Glomerular visceral epithelial cell (primary cell): ENCODE measurements at regions not wholly inside any gene's neighbourhood (a gene's known extent, or its start where the extent isn't known, plus 50 kb on each side); places are given as distances from the start of the nearest gene placed in this dataset.
"Not testable (repeated sequence)": the region's sequence is repeated elsewhere in the genome, so short reads cannot be mapped to it uniquely, and the experiment has no call there.

Experiments
- DNase-seq: peaks from one replicate; pipeline ENCODE4 v3.0.0-alpha.2; 2016; ENCODE audit errors: extremely low spot score

DNA sequence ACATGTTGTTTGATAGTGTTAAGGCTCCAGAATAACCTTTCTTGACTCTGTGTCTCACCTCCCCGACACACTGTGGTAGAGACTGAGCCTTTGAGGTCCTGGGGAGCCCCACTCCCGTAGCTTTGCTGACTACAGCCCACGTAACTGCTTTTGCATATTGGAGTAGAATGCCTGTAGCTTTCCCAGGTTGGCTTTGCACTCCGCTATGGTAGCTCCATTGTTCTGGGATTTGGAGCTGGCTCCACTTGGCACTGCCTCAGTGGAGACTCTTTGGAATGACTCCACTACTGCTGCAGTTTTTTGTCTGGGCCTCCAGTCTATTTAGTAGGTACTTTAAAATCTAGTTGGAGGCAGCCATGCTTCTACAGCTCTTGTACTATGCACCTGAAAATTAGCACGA is 56.2 kb upstream of the ANXA1 start:
- no peak for DNase-seq

DNA sequence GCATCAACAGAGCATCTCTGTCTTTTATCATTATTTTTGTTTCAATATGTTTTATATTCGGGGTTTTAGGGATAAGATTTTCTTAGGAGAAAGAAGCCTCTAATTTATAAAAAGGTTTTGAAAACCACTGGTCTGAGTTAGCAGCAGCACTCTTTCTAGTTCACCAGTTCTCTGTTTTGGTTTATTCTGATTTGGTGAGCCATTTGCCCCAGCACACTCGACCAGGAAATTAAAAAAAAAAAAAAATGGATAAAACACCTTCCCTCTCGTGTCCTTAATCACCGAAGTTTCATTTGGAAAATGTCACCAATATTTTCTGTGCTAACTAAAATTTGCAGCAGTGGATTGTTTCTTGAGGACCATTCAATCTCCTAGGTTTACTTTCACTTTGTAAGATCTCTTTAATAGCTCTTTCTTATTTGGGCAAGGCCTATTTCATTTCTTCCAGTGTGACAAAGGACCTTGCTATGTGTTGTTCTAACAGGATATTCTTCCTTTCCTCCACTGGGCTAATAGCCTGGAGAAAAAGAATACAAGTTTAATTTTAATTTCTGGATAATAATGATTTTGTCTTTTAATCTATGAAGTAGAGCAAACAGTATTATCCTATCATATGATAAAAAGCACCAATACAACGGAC is 57.8 kb upstream of the ANXA1 start:
- no peak for DNase-seq

DNA sequence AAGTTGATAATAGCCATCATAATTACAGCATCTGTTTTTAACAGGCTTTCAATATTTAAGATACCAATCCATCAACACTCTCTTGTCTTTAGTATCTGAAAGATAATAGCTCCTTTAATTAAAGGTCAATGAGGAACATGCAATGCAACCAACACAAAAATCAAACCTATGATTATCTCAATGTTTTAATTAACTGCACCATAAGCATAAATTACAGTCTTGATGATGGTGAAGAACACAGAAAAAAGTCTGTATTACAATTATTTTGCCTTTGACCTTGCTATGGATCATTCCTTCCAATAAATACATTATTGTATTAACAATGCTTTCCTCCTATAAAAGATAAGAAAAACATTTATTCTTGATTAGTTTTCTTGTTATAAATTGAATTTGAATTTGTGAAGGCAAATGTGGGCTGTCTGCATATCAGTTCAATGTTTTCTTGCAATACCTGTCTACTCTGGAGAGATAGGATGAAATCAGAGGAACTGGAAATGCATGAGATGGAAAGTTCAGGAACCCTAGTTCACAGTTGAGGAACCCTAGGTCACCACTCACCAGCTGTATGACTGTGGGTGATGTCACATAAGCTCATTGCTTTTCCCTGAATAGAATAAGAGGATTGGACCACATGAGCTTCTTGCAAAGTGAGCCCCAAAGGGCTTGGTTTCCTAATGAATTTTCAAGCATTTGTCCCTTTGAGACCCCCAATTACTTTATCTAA is 58.5 kb upstream of the ANXA1 start:
- DNase-seq, result no peak

DNA sequence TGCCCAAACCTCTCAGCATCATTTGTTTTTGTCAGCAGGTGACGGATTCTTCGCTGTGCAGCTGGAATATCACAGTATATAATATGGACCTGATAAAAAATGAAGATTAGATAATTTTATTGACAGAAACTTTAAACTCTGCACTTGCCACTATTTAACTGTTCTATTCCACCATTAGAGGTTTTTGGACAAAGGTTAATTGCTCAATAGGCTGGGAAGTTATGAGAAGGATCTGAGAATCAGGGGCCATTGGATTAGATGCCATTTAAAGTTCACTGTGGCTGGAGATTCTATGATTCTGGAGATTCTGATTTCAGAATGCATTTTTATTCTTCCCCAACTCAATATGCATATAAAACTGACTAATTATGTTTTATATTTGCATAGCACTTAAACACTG is 59.8 kb upstream of the ANXA1 start:
- no peak for DNase-seq

DNA sequence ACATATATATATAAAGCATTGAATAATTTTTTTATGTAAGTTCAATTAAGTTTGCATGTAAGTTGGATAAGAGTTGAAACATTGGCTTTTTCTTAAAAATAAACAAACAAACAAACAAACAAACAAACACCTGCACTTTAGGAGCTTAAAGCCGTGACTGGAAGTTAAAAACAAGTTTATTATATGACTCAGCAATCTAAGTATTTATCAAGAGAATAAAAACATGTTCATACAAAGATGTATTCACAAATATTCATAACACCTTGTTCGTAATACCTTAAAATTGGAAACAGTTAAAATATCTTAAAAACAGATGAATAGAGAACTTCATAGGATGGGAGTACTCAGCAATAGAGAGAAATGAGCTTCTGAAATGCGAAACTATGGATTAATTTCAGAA is 61.5 kb upstream of the ANXA1 start:
- DNase-seq, result no peak

DNA sequence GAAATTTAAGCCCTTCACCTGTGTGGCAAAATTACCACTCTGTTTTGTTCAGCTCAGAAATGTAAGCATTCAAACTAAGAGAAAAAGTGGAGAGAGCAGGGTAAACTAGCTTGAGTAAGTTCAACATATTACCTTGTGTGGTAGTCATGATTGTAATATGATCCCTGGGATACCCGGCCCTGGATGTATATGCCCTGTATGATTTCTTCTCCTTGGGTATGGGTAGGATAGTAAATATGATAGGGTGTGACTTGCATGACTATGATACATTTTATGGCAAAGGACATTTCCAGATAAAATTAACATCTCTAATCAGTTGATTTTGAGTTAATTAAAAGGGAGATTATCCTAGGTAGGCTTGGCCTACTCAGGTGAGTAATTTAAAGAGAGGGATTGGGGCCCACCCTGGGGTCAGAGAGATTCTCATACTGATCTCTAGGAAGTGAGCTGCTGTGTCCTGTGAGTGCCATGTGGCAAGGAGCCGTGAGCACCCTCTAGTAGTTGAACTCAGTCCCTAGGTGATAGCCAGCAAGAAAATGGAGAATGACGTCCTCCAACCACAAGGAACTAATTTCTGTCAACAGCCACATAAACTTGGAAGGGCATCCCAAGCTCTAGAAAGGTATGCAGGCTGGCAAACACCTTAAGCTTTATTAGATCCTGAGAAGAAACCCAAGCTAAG is 62.2 kb upstream of the ANXA1 start:
- DNase-seq, result no peak

DNA sequence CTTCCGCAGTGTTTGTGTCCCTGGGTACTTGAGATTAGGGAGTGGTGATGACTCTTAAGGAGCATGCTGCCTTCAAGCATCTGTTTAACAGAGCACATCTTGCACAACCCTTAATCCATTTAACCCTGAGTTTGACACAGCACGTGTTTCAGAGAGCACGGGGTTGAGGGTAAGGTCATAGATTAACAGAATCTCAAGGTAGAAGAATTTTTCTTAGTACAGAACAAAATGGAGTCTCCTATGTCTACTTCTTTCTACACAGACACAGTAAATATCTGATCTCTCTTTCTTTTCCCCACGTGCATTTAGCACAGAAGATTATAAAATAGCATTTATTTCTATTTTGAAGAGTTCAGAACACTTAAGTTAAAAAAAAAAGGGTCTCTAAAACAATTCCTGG is 63.8 kb upstream of the ANXA1 start:
- not testable (repeated sequence) for DNase-seq

DNA sequence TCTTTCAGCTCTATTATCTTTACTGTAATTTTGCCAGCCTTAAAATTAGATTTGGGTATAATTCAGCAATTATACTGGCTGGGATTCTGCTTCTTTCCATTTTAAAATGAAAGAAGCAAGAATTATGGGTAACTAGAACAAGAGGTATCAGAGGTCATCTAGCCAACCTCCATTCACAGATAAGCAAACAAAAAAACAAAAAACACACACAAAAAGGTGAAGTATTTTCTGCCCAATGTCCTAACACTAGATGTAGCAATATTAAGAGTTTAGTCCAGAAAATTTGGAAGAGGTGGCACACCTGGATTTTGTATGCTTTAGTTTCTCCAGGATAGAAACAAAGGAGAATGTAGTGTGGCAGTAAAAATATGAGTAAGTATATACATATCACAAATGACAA is 68.1 kb upstream of the ANXA1 start:
- no peak for DNase-seq

DNA sequence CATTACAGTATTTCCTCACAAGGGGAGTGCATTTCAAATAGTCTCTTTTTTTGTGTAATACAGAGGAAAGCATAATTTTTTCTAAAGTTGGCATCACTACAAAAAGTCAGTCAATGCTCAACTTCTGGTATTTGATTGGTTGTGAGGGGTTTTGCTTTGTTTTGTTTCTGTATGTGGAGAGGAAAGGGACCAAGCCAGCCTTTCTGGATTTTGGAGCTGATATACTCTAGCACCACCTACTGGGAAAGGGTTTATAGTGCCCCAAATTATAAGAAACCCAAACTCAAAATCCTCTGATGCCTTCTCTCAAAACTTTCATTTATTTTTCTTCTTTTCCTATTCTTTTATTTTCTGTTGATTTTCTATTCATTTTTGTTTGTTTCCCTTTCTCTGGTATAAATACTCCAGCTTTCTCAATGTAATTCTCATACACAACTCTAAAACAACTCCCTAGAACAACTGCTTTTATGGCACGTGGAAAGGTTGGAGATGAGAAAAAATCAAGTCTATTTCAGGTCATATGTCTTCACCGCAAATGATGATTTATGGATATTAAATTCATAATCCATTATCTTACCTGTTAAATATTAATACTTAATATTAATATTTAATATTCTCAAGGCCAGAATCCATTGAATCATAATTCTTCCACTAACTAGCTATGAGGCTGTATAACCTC is 69.5 kb upstream of the ANXA1 start:
- peak; percentile 47 for DNase-seq

DNA sequence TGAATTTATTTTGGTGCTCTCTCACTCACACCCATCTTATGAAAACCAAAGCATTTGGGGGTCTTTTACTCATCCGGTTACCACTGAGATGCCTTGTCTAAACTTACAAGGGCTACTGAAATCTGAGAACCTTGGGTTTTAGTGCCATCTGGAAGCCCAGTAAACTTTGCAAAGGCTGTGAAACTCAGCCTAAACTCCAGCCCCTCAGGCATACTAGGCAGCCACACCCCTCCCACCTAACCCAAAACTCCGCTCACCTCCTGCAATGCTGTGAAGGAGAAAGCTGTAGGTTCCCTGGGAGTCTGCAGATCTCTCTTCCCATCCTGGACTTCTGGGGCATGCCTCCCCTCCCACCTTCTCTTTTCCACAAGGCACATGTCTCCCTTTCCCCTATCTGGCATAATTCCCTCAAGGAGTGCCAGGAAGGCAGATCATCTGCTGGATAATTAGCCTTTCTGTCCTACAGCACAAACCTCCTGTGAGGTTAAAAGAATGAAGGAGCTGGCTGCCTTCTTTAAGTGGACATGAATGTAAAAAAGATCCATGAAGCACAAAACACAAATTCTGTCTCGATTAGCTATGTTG is 71.5 kb upstream of the ANXA1 start:
- DNase-seq, result no peak

DNA sequence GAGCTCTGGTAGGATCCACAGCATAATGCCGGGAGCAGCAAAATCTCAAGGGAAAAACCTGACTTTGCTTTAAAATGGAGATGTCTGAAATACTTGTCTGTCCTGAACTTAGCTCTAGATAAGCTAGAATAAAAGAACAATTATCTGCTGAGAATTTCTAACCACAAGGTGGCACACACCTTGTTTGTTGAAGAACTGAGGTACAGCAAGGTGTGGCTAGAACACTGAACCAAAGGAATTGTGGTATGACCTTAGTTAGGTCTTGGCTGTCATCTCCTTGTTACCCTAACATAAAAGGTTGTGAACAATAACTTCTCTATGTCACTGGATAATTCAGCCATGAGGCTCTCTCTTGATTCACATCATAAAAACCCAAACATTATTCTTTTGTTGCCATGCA is 72.3 kb upstream of the ANXA1 start:
- DNase-seq, result no peak

DNA sequence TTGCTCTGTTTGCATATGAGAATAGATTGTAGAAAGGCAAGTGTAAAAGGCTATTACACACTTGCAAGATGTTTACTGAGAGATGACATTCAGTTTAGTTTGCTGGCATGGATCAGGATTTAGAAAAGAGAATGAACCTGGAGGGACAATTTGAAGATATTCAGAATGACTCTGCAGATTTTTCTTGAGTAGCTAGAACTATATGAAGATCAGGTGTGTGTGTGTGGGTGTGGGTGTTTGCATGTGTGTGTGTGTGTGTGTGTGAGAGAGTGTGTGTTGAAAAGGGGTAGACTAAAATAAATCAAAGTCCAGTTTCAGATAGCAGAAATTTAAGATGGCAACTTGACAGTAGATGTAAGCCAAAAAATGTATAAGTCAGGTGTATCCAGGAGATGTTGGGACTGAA is 74.0 kb upstream of the ANXA1 start:
- DNase-seq, result no peak

DNA sequence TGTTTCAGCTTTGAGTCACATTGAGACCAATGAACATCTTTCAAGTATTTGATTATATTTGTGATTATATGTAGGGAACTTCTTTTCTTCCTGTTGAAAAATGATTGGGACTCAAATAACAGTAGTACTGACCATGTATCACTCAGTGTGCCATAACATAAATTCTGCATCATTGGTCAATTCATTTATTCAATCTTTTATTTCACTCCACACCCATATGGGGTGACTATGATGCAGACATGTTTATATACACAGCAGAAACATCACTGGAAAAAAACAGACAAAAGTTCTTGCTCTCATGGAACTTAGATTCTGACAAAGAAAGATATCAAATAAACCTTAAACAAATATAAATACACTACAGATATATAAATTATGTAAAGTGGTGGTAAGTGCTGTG is 74.7 kb upstream of the ANXA1 start:
- DNase-seq, result no peak

DNA sequence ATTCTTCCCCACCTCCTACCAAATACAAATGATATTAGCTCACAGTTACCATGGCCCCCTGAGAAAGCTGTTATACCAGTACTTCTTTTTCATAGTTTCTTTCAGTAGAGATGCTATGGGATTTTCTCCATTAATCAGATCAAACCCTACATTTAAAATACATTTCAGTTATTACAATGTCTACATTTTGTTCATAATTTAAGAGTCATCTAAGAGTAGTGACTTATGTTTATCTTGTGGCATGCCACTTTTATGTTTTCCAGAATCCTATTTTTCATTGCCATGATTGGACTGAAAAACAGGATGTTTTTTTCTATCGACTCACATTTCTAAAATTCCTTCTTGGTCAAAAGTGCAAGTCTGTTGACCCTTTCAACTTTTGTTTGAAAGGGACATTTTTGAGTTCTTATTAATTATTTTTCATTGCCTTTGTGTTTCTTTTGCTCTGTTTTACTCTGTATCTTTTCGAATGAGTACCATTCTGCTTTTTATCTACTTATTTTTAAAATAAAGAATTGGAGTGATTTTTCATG is 77.4 kb upstream of the ANXA1 start:
- DNase-seq, result no peak

DNA sequence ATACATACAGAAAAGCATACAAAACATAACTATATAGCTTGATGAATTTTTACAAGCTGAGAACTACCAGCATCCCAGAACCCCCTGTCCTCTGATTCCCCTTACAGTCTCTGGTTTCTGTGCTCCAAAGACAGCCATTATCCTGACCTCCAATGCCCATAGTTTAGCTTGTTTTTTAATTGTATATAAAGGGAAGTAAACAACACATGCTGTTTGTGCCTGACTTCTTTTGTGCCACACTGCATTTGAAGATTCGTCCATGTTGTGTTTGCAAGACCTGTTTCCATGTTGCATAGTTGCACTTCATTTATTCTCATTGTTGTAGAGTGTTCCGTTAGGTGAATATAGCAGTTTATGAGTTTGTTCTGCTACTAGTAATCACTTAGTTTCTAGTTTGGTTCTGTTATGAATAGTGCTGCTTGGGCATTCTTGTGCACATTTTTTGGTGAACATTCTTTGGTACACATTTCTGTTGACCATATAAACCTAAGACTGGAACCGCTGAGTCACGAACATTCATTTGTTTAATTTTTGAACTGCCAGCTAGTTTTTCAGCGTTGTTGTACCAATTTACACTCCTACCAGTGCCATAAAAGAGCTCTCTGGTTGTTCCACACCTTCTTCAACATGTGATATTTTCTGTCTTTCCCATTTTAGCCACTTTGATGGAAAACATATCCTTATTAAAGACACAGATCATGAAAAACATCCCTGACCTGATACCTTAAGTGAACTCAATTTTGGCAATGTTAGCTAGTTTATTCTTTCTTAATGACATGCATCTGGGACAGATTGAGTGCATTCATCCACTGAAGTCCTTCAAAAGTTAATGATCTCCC is 78.1 kb upstream of the ANXA1 start:
- no peak for DNase-seq

DNA sequence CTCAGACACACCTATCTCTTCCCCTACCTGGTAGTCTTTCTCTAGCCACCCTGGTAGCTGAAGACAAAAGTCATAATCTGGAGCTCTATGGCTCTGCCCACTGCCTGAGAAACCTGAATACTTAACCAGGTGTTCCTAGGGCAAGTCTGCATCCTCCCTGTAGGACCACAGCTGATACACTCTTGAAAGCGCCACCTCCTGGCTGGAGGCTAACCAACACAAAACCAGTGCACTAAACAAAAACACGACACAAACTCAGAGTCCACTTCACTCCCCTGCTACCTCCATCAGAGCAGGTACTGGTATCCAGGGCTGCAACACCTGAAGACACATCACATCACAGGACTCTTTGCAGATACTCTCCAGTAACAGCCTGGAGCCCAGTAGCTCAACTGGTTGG is 84.6 kb upstream of the ANXA1 start:
- DNase-seq, result no peak

DNA sequence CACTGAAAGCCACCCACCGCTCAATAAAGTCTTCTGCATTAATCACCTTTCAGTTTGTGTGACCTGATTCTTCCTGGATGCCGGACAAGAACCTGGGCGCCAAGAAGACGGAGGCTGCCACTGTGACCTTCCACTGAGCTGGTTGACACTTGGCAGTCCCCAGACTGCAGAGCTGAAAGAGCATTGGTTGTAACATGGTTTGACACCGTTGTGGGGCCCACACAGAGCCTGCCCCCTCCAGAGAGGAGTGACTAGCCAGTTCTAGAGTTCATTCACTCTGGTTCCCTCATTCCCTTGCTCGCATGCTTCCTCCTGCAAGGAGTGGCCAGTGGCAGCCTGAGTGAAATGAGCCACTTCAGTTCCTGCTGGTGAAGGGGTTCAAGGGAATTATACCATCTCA is 86.2 kb upstream of the ANXA1 start:
- DNase-seq, result no peak

DNA sequence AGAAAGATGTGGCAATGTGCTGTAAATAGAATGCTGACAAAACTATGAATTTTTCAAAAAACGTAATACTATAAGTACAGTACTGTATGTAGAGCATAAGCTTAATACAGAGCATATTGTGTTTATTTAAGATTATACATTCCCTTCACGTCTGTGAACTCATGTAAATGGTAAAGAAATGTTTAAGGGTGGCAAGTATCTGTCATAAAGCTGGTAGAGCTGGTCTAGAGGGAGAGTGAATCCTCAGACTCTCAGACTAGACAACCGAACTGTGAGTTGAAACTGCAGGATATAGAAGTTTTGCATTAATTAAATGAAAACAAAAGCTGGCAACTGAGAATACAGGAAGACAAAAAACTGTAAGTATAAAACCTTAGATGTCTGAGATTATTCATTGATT is 87.3 kb upstream of the ANXA1 start:
- DNase-seq, result no peak

DNA sequence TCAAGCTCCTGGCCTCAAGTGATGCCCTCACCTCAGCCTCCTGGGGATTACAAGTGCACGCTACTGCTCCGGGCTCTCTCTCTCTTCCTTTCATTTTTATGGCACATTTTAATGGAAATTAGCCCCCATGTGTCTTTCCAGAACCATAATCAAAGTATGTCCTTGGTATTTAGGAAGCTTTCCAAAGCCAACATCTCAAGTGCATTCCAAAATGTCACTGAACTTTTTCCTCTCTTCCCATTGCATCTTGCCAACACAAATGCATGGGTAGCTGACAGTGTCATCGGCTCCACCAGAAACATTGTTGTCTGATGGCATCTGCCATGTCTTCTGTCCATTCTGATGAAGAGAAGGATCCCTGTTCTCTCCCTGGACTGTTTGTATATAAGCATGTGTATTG is 90.5 kb upstream of the ANXA1 start:
- no peak for DNase-seq

DNA sequence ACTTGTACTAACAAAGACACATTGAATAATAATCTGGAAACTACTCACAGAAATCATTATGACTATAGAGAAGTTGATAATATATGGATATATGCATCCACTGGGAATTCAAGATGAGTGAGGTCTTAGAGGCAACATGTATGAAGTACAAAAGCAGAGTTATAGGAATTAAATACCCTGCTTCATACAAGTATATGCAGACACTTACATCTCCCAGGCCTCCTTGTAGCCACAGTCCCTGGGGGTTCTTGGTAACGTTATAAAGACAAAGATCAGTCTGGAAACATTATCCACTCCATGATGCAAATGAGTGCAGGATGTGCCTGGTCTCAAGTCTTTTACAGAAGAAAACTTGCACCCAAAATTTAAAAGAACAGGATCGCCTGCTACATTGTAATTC is 92.4 kb upstream of the ANXA1 start:
- no peak for DNase-seq

DNA sequence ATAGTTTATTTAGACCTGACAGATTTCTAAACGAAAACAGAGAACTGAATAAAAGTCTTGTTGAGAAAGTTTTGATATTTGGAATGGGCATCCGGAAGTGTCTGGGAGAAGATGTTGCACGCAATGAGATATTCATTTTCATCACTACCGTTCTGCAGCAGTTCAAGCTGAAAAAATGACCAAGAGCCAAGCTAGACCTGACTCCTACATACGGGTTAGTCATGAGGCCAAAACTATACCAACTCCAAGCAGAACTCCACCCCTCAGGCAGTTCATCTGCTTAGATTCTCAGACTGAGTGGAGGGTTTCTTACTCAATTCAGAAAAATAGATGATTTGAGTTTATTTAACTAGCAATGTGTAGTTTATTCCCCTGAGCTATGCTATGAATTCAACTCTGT is 95.4 kb upstream of the ANXA1 start:
- DNase-seq, result no peak
